HEK293 (cell line): ENCODE measurements at regions not wholly inside any gene's neighbourhood (a gene's known extent, or its start where the extent isn't known, plus 50 kb on each side); places are given as distances from the start of the nearest gene placed in this dataset.

Experiments used
- CTCF ChIA-PET: fragments of 350-600 bp; formaldehyde crosslinking; extraction: SDS; loops from one replicate; lab custom pipeline; 2021; ENCODE audit warnings: antibody characterized with exemption; lab: Yijun Ruan, JAX
- POLR2A ChIA-PET: fragments of 300-600 bp; formaldehyde crosslinking; extraction: SDS; loops from one replicate; lab custom pipeline; 2020; ENCODE audit warnings: antibody characterized with exemption, inconsistent platforms; lab: Yijun Ruan, JAX
- H3K27ac ChIP-seq: fragments of 200-500 bp; sonication (Bioruptor generic); 2 replicates; pipeline ENCODE4 v1.5.1; 2014; ENCODE audit warnings: low read depth, low read length, control low read depth, inconsistent platforms; ENCODE audit errors: extremely low read depth
- H3K36me3 ChIP-seq, 2 experiments: fragments of 200-500 bp in 1 of 2; sonication (Bioruptor generic) in 1 of 2; 1 replicate in 1 of 2; 2 replicates in 1 of 2; pipeline ENCODE4 v1.5.1; 2014 to 2017; ENCODE audit warnings: inconsistent platforms in 2 of 2, low read length in 2 of 2; ENCODE audit not compliant: control insufficient read depth in 2 of 2, insufficient read depth in 1 of 2
- H3K4me1 ChIP-seq: fragments of 200-500 bp; sonication (Bioruptor generic); 2 replicates; pipeline ENCODE4 v1.5.1; 2014; ENCODE audit warnings: mild to moderate bottlenecking, low read length, inconsistent platforms; ENCODE audit not compliant: control insufficient read depth, insufficient read depth
- H3K4me3 ChIP-seq: 2 replicates; pipeline ENCODE4 v1.5.1; 2011; ENCODE audit warnings: low read depth, mild to moderate bottlenecking, control low read depth, low read length, moderate library complexity
- H3K9me3 ChIP-seq: fragments of 200-500 bp; sonication (Bioruptor generic); 2 replicates; pipeline ENCODE4 v1.5.1; 2014; ENCODE audit warnings: low read depth, low read length, inconsistent platforms; ENCODE audit not compliant: control insufficient read depth, insufficient read depth
- EGR2 ChIP-seq: fragments of 450-650 bp; formaldehyde crosslinking; IDR thresholded peaks from 2 replicates; pipeline ENCODE4 v1.5.1; 2016; ENCODE audit warnings: low read depth, missing biosample characterization, missing genetic modification characterization
- HOXA7 ChIP-seq: sonication (generic); formaldehyde crosslinking; IDR thresholded peaks from 2 replicates; pipeline ENCODE4 v1.8.1; 2022; ENCODE audit warnings: missing genetic modification reagents, borderline replicate concordance
- KLF8 ChIP-seq: fragments of 450-650 bp; formaldehyde crosslinking; IDR thresholded peaks from 2 replicates; pipeline ENCODE4 v1.5.1; 2016; ENCODE audit warnings: missing biosample characterization, missing genetic modification characterization
- OSR2 ChIP-seq: fragments of 450-650 bp; formaldehyde crosslinking; IDR thresholded peaks from 2 replicates; pipeline ENCODE4 v1.5.1; 2016; ENCODE audit warnings: missing biosample characterization, missing genetic modification characterization
- ZNF10 ChIP-seq: fragments of 450-650 bp; formaldehyde crosslinking; IDR thresholded peaks from 2 replicates; pipeline ENCODE4 v1.5.1; 2017; ENCODE audit warnings: missing biosample characterization, missing genetic modification characterization
- ZNF121 ChIP-seq: fragments of 450-650 bp; formaldehyde crosslinking; IDR thresholded peaks from 2 replicates; pipeline ENCODE4 v1.5.1; 2016; ENCODE audit warnings: missing biosample characterization, missing genetic modification characterization
- ZNF133 ChIP-seq: fragments of 450-650 bp; formaldehyde crosslinking; IDR thresholded peaks from 2 replicates; pipeline ENCODE4 v1.5.1; 2016; ENCODE audit warnings: missing biosample characterization, missing genetic modification characterization
- ZNF239 ChIP-seq: fragments of 450-650 bp; formaldehyde crosslinking; IDR thresholded peaks from 2 replicates; pipeline ENCODE4 v1.5.1; 2016; ENCODE audit warnings: missing biosample characterization, missing genetic modification characterization
- ZNF266 ChIP-seq: fragments of 450-650 bp; formaldehyde crosslinking; IDR thresholded peaks from 2 replicates; pipeline ENCODE4 v1.5.1; 2016; ENCODE audit warnings: missing biosample characterization, missing genetic modification characterization, low read depth
- ZNF335 ChIP-seq: fragments of 450-650 bp; formaldehyde crosslinking; conservative IDR thresholded peaks from 2 replicates; pipeline ENCODE4 v1.5.1; 2016; ENCODE audit warnings: missing biosample characterization, missing genetic modification characterization
- ZNF37A ChIP-seq: fragments of 450-650 bp; IDR thresholded peaks from 2 replicates; pipeline ENCODE4 v1.5.1; 2018; ENCODE audit warnings: missing biosample characterization, missing genetic modification characterization
- ZNF416 ChIP-seq: fragments of 450-650 bp; formaldehyde crosslinking; IDR thresholded peaks from 2 replicates; pipeline ENCODE4 v1.5.1; 2016; ENCODE audit warnings: missing biosample characterization, missing genetic modification characterization
- ZNF501 ChIP-seq: fragments of 450-650 bp; formaldehyde crosslinking; IDR thresholded peaks from 2 replicates; pipeline ENCODE4 v1.5.1; 2016; ENCODE audit warnings: missing biosample characterization, missing genetic modification characterization
- ZNF529 ChIP-seq: fragments of 450-650 bp; formaldehyde crosslinking; IDR thresholded peaks from 2 replicates; pipeline ENCODE4 v1.5.1; 2017; ENCODE audit warnings: missing genetic modification characterization, missing biosample characterization; ENCODE audit not compliant: insufficient replicate concordance
- ZNF544 ChIP-seq: fragments of 450-650 bp; formaldehyde crosslinking; IDR thresholded peaks from 2 replicates; pipeline ENCODE4 v1.5.0; 2017; ENCODE audit warnings: missing biosample characterization, missing genetic modification characterization
- ZNF548 ChIP-seq: fragments of 450-650 bp; formaldehyde crosslinking; IDR thresholded peaks from 2 replicates; pipeline ENCODE4 v1.5.1; 2016; ENCODE audit warnings: missing biosample characterization, missing genetic modification characterization
- ZNF585B ChIP-seq: fragments of 450-650 bp; formaldehyde crosslinking; IDR thresholded peaks from 2 replicates; pipeline ENCODE4 v1.5.1; 2016; ENCODE audit warnings: missing biosample characterization, missing genetic modification characterization
- ZNF623 ChIP-seq: fragments of 450-650 bp; formaldehyde crosslinking; IDR thresholded peaks from 2 replicates; pipeline ENCODE4 v1.5.1; 2016; ENCODE audit warnings: missing biosample characterization, missing genetic modification characterization
- ZNF670 ChIP-seq: fragments of 450-650 bp; formaldehyde crosslinking; IDR thresholded peaks from 2 replicates; pipeline ENCODE4 v1.5.1; 2016; ENCODE audit warnings: missing biosample characterization, missing genetic modification characterization, low read depth
- ZNF701 ChIP-seq: fragments of 450-650 bp; formaldehyde crosslinking; IDR thresholded peaks from 2 replicates; pipeline ENCODE4 v1.5.1; 2016; ENCODE audit warnings: missing biosample characterization, missing genetic modification characterization
- ZNF830 ChIP-seq: fragments of 450-650 bp; IDR thresholded peaks from 2 replicates; pipeline ENCODE4 v1.5.0; 2018; ENCODE audit warnings: missing biosample characterization, missing genetic modification characterization, low read depth, mild to moderate bottlenecking, moderate library complexity
- ZNF837 ChIP-seq: fragments of 450-650 bp; formaldehyde crosslinking; IDR thresholded peaks from 2 replicates; pipeline ENCODE4 v1.5.1; 2016; ENCODE audit warnings: missing biosample characterization, missing genetic modification characterization
- ZNF843 ChIP-seq: fragments of 450-650 bp; formaldehyde crosslinking; IDR thresholded peaks from 2 replicates; pipeline ENCODE4 v1.5.1; 2016; ENCODE audit warnings: missing biosample characterization, missing genetic modification characterization
- ZXDB ChIP-seq: fragments of 450-650 bp; formaldehyde crosslinking; IDR thresholded peaks from 2 replicates; pipeline ENCODE4 v1.5.1; 2016; ENCODE audit warnings: missing biosample characterization, missing genetic modification characterization
- TF ChIP-seq, protein P1 (sequence below): sonication (generic); formaldehyde crosslinking; IDR thresholded peaks from 2 replicates; pipeline ENCODE4 v1.8.1; 2022; ENCODE audit warnings: mild to moderate bottlenecking, moderate library complexity, missing genetic modification reagents
- TF ChIP-seq, protein P2 (sequence below): IDR thresholded peaks from 2 replicates; pipeline ENCODE4 v1.6.1; 2011; ENCODE audit warnings: mild to moderate bottlenecking, low read depth, low read length, borderline replicate concordance
- TF ChIP-seq, protein P3 (sequence below): fragments of 450-650 bp; formaldehyde crosslinking; IDR thresholded peaks from 2 replicates; pipeline ENCODE4 v1.5.1; 2016; ENCODE audit warnings: missing biosample characterization, missing genetic modification characterization
- TF ChIP-seq, protein P4 (sequence below): fragments of 450-650 bp; formaldehyde crosslinking; IDR thresholded peaks from 2 replicates; pipeline ENCODE4 v1.5.1; 2017; ENCODE audit warnings: missing biosample characterization, missing genetic modification characterization
- TF ChIP-seq, protein P5 (sequence below): fragments of 450-650 bp; formaldehyde crosslinking; IDR thresholded peaks from 2 replicates; pipeline ENCODE4 v1.5.1; 2016; ENCODE audit warnings: missing biosample characterization, missing genetic modification characterization

DNA sequence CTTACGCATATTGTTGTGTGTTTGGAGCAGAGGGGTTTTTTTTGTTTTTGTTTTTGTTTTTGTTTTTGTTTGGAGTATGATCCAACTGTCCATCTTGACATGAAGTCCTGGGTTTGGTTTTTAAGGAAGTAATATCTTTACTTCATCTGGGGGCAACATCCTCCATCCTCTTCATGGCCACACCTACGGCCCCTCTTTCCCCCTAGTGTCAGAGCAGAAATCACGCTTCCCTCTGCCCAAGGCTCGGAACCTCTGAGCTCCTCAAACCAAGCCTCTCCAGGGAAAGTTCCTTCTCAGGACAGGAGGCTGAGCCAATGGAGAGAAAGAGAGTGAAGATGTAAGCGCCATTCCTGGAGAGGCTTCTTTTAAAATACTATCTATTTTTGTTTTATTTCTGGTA, 58.6 kb upstream of the PDX1 start:
- POLR2A ChIA-PET: no interaction called here
- Histone ChIP-seq H3K36me3 (no peaks in the 10 kb centered on the region), H3K9me3 (no peaks in the 10 kb centered on the region), H3K4me3 (no peak overlapping the region), H3K4me1 (no peaks in the 10 kb centered on the region), H3K27ac (no peak overlapping the region)
- TF ChIP-seq, protein P1, sequence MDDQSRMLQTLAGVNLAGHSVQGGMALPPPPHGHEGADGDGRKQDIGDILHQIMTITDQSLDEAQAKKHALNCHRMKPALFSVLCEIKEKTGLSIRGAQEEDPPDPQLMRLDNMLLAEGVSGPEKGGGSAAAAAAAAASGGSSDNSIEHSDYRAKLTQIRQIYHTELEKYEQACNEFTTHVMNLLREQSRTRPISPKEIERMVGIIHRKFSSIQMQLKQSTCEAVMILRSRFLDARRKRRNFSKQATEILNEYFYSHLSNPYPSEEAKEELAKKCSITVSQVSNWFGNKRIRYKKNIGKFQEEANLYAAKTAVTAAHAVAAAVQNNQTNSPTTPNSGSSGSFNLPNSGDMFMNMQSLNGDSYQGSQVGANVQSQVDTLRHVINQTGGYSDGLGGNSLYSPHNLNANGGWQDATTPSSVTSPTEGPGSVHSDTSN (CRISPR knock-in tag): no peak
- no peak for TF ChIP-seq HOXA7 (CRISPR knock-in tag)
- no peak for TF ChIP-seq ZNF10 (tag by site-specific recombination)
- no peak for TF ChIP-seq ZNF701 (tag by site-specific recombination)
- TF ChIP-seq OSR2: no peak
- TF ChIP-seq, protein P2, sequence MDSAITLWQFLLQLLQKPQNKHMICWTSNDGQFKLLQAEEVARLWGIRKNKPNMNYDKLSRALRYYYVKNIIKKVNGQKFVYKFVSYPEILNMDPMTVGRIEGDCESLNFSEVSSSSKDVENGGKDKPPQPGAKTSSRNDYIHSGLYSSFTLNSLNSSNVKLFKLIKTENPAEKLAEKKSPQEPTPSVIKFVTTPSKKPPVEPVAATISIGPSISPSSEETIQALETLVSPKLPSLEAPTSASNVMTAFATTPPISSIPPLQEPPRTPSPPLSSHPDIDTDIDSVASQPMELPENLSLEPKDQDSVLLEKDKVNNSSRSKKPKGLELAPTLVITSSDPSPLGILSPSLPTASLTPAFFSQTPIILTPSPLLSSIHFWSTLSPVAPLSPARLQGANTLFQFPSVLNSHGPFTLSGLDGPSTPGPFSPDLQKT: no peak
- TF ChIP-seq ZNF37A: no peak
- no peak for TF ChIP-seq ZNF544
- CTCF ChIA-PET: interaction anchor here (1.6 to 1.9 kb wide), 2 partner anchors 8 to 9 kb away, joined by 3 to 9 read pairs; no protein-coding TSS in a partner anchor

DNA sequence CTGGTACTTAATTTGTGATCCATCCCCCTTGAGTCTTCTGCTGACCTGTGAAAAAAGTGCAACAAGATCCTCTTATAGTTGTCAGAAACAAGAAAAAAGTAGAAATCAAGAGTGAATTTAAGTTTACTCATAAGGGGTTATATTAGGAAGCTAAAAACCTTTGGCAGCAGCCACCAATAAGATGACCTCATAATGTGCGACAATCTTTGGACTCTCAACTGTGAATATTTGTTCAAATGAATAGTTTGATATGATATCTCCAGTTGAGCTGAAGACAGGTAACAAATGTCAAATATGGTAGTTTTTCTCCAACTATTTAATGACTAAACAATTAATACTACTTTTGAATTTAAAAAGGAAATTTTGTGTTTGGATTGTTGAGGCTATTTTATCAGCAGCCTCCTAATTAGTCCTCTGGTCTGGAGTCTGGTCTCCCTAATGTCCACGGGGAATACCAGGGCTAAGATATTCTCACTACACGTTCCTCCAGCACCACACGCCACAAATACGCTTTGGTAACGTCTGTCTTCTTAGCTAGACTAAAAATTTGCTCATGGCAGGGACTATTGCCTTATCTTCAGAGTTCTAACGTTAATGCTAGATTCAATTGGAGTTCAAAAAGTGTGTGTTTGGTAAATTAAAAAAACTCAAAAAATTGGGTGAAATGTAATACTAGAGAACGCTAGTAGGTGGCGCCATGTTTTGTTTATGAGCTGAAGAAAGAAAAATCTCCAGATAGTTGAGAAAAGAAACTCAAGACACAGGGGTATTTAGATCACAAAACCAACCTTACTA, 51.0 kb upstream of the PDX1 start:
- no peaks in the 10 kb centered on the region for H3K36me3 ChIP-seq

DNA sequence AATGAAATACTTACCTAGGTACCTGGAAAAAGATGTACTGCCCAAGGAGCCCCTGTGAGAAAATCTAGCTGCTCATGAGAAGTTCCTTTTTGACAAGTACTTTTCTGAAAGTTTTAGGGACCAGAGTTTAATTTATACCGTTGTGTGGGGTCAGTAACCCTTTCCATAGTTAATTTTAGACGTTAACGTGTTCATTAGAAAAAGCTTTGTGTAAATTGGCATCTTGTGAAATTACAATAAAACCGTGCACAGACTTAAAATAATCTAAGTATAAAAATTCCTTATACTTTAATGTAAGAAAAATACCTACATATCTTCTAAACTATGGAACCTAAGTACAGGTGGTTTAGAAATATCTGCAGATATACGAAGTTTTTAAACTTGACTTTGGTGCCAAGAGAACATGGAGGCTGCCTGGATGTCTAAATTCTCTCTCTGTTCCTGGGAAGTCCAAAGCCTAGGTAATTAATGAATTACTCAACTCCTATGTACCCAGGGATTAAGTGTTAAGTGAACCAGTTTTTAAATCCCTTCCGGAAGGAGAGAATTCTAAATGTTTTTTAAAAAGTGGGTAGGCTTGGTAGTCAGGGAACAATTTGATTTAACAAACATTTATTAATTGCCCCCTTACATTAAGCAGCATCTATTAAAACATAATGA, 50.2 kb upstream of the PDX1 start:
- Histone ChIP-seq H3K36me3 (no peaks in the 10 kb centered on the region), H3K27ac (no peak overlapping the region), H3K9me3 (no peaks in the 10 kb centered on the region), H3K4me3 (no peak overlapping the region), H3K4me1 (no peaks in the 10 kb centered on the region)
- ChIA-PET POLR2A (interaction anchor here (1.1 kb wide), 1 partner anchor 84 kb away, joined by 4 read pairs; no protein-coding TSS in a partner anchor), CTCF (interaction anchor here (0.5 to 2.7 kb wide), 14 partner anchors 9 to 1304 kb away, joined by 3 to 34 read pairs (median 4); no protein-coding TSS in a partner anchor)
- TF ChIP-seq ZNF837 (tag by site-specific recombination): no peak
- TF ChIP-seq ZNF239 (tag by site-specific recombination): no peak
- no peak for TF ChIP-seq ZNF529 (tag by site-specific recombination)
- TF ChIP-seq ZNF830: no peak
- no peak for TF ChIP-seq ZNF266
- TF ChIP-seq ZNF121 (tag by site-specific recombination): no peak
- TF ChIP-seq, protein P3, sequence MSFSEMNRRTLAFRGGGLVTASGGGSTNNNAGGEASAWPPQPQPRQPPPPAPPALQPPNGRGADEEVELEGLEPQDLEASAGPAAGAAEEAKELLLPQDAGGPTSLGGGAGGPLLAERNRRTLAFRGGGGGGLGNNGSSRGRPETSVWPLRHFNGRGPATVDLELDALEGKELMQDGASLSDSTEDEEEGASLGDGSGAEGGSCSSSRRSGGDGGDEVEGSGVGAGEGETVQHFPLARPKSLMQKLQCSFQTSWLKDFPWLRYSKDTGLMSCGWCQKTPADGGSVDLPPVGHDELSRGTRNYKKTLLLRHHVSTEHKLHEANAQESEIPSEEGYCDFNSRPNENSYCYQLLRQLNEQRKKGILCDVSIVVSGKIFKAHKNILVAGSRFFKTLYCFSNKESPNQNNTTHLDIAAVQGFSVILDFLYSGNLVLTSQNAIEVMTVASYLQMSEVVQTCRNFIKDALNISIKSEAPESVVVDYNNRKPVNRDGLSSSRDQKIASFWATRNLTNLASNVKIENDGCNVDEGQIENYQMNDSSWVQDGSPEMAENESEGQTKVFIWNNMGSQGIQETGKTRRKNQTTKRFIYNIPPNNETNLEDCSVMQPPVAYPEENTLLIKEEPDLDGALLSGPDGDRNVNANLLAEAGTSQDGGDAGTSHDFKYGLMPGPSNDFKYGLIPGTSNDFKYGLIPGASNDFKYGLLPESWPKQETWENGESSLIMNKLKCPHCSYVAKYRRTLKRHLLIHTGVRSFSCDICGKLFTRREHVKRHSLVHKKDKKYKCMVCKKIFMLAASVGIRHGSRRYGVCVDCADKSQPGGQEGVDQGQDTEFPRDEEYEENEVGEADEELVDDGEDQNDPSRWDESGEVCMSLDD: no peak
- TF ChIP-seq ZNF670: no peak
- TF ChIP-seq, protein P4, sequence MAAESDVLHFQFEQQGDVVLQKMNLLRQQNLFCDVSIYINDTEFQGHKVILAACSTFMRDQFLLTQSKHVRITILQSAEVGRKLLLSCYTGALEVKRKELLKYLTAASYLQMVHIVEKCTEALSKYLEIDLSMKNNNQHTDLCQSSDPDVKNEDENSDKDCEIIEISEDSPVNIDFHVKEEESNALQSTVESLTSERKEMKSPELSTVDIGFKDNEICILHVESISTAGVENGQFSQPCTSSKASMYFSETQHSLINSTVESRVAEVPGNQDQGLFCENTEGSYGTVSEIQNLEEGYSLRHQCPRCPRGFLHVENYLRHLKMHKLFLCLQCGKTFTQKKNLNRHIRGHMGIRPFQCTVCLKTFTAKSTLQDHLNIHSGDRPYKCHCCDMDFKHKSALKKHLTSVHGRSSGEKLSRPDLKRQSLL: no peak
- no peak for TF ChIP-seq ZNF623 (tag by site-specific recombination)

More for the DNA sequence above, 51.0 kb upstream of the PDX1 start:
- no peak overlapping the region for H3K4me3 ChIP-seq
- H3K4me1 ChIP-seq: no peaks in the 10 kb centered on the region
- CTCF ChIA-PET: interaction anchor here (0.5 to 2.7 kb wide), 14 partner anchors 9 to 1303 kb away, joined by 3 to 34 read pairs (median 4); no protein-coding TSS in a partner anchor
- H3K9me3 ChIP-seq: no peaks in the 10 kb centered on the region
- POLR2A ChIA-PET: interaction anchor here (1.1 kb wide), 1 partner anchor 85 kb away, joined by 4 read pairs; no protein-coding TSS in a partner anchor
- no peak overlapping the region for H3K27ac ChIP-seq
- TF ChIP-seq ZXDB (tag by site-specific recombination): no peak
- no peak for TF ChIP-seq ZNF10 (tag by site-specific recombination)
- no peak for TF ChIP-seq ZNF501 (tag by site-specific recombination)
- no peak for TF ChIP-seq ZNF416 (tag by site-specific recombination)
- no peak for TF ChIP-seq ZNF121 (tag by site-specific recombination)
- TF ChIP-seq, protein P5, sequence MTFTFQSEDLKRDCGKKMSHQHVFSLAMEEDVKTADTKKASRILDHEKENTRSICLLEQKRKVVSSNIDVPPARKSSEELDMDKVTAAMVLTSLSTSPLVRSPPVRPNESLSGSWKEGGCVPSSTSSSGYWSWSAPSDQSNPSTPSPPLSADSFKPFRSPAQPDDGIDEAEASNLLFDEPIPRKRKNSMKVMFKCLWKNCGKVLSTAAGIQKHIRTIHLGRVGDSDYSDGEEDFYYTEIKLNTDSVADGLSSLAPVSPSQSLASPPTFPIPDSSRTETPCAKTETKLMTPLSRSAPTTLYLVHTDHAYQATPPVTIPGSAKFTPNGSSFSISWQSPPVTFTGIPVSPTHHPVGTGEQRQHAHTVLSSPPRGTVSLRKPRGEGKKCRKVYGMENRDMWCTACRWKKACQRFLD (tag by site-specific recombination): no peak
- TF ChIP-seq ZNF843: no peak
- no peak for TF ChIP-seq EGR2
- no peak for TF ChIP-seq ZNF133
- no peak for TF ChIP-seq ZNF585B (tag by site-specific recombination)
- TF ChIP-seq ZNF548 (tag by site-specific recombination): no peak
- no peak for TF ChIP-seq KLF8
- TF ChIP-seq ZNF335 (tag by site-specific recombination): no peak
